ENCODE measurements at regions not wholly inside any gene's neighbourhood (a gene's known extent, or its start where the extent isn't known, plus 50 kb on each side); places are given as distances from the start of the nearest gene placed in this dataset.
A peak's percentile ranks its signal among the peaks of the same experiment; 100 is the strongest.

GRCh38 chr3:117706037-117706436, 996.5 kb downstream of the TUSC7 start:
- DNase-seq (ENCODE audit: low read depth), result no peak
- H3K4me3 ChIP-seq (ENCODE audit: low read depth, low read length), result no peak overlapping the region
- no peak for TF ChIP-seq CTCF (conservative IDR thresholded peaks at IDR 0.05; ENCODE audit: low read depth, low read length)

- TF ChIP-seq CTCF (conservative IDR thresholded peaks at IDR 0.05; ENCODE audit: low read depth, low read length), result no peak
- DNase-seq (ENCODE audit: low read depth), result no peak
- H3K4me3 ChIP-seq (ENCODE audit: low read depth, low read length), result no peak overlapping the region
Observed at GRCh38 chr3:117706756-117707155, 997.2 kb downstream of the TUSC7 start.

GRCh38 chr3:117708601-117709000, 999.0 kb downstream of the TUSC7 start:
- no peak for DNase-seq (ENCODE audit: low read depth)
- TF ChIP-seq CTCF (conservative IDR thresholded peaks at IDR 0.05; ENCODE audit: low read depth, low read length), result no peak
- no peak overlapping the region for H3K4me3 ChIP-seq (ENCODE audit: low read depth, low read length)

- TF ChIP-seq CTCF (conservative IDR thresholded peaks at IDR 0.05; ENCODE audit: low read depth, low read length), result no peak
- no peak overlapping the region for H3K4me3 ChIP-seq (ENCODE audit: low read depth, low read length)
- DNase-seq (ENCODE audit: low read depth), result no peak
Observed at GRCh38 chr3:117709108-117709507, 999.5 kb downstream of the TUSC7 start.

GRCh38 chr3:117710501-117710900, 1000.9 kb downstream of the TUSC7 start:
- DNase-seq (ENCODE audit: low read depth), result no peak
- no peak overlapping the region for H3K4me3 ChIP-seq (ENCODE audit: low read depth, low read length)
- no peak for TF ChIP-seq CTCF (conservative IDR thresholded peaks at IDR 0.05; ENCODE audit: low read depth, low read length)

- no peak overlapping the region for H3K4me3 ChIP-seq (ENCODE audit: low read depth, low read length)
- peak; percentile 82 for TF ChIP-seq CTCF (conservative IDR thresholded peaks at IDR 0.05; ENCODE audit: low read depth, low read length)
- DNase-seq (ENCODE audit: low read depth), result no peak
Observed at GRCh38 chr3:117719316-117719926, 1009.8 kb downstream of the TUSC7 start.

- DNase-seq (ENCODE audit: low read depth), result no peak
Observed at GRCh38 chr3:117721866-117722265, 1012.3 kb downstream of the TUSC7 start.

More at GRCh38 chr3:117721866-117722265, 1012.3 kb downstream of the TUSC7 start:
- H3K4me3 ChIP-seq (ENCODE audit: low read depth, low read length), result no peak overlapping the region
- TF ChIP-seq CTCF (conservative IDR thresholded peaks at IDR 0.05; ENCODE audit: low read depth, low read length), result no peak

Measured in epithelial cell of proximal tubule (primary cell).